Gastroesophageal sphincter (tissue), 3 donors: ENCODE measurements at regions not wholly inside any gene's neighbourhood (a gene's known extent, or its start where the extent isn't known, plus 50 kb on each side); places are given as distances from the start of the nearest gene placed in this dataset.

Experiments
- EP300 ChIP-seq: sonication (generic); formaldehyde crosslinking; IDR thresholded peaks from one replicate; pipeline ENCODE4 v1.6.1; 2017; ENCODE audit warnings: antibody characterized with exemption, mild to moderate bottlenecking
- POLR2A ChIP-seq, 2 donors: fragments of 450-650 bp; IDR thresholded peaks; one replicate each; pipeline ENCODE4 v1.6.1; 2017; ENCODE audit warnings: antibody characterized with exemption in 2 of 2, mild to moderate bottlenecking in 2 of 2, moderate library complexity in 1 of 2
- POLR2AphosphoS5 ChIP-seq: sonication (generic); formaldehyde crosslinking; IDR thresholded peaks from one replicate; pipeline ENCODE4 v1.6.1; 2017; ENCODE audit warnings: antibody characterized with exemption
- TF ChIP-seq, protein P1 (sequence below), 4 experiments: fragments of 200-600 bp in 2 of 4; fragments of 450-650 bp in 2 of 4; sonication (generic) in 1 of 4; IDR thresholded peaks; one replicate each; pipeline ENCODE4 v1.5.1; 2017 to 2019; ENCODE audit warnings: antibody characterized with exemption in 4 of 4, mild to moderate bottlenecking in 2 of 4, moderate library complexity in 2 of 4

DNA sequence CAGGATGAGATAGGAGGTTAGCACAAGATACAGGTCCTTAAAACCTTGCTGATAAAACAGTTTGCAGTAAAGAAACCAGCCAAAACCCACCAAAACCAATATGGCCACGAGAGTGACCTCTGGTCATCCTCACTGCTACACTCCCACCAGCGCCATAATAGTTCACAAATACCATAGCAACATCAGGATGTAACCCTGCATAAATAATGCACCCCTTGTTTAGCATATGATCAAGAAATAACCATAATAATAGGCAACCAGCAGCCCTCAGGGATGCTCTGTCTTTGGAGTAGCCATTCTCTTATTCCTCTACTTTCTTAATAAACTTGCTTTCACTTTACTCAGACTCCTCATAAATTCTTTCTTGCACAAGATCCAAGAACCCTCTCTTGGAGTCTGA, 86.9 kb upstream of the PRSS3 start:
- TF ChIP-seq, protein P1, sequence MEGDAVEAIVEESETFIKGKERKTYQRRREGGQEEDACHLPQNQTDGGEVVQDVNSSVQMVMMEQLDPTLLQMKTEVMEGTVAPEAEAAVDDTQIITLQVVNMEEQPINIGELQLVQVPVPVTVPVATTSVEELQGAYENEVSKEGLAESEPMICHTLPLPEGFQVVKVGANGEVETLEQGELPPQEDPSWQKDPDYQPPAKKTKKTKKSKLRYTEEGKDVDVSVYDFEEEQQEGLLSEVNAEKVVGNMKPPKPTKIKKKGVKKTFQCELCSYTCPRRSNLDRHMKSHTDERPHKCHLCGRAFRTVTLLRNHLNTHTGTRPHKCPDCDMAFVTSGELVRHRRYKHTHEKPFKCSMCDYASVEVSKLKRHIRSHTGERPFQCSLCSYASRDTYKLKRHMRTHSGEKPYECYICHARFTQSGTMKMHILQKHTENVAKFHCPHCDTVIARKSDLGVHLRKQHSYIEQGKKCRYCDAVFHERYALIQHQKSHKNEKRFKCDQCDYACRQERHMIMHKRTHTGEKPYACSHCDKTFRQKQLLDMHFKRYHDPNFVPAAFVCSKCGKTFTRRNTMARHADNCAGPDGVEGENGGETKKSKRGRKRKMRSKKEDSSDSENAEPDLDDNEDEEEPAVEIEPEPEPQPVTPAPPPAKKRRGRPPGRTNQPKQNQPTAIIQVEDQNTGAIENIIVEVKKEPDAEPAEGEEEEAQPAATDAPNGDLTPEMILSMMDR (IDR thresholded peaks at IDR 0.05) = no peak
- TF ChIP-seq POLR2AphosphoS5 (no peak), POLR2A (IDR thresholded peaks at IDR 0.05) (no peak), EP300 (no peak)
